ENCODE measurements at regions not wholly inside any gene's neighbourhood (a gene's known extent, or its start where the extent isn't known, plus 50 kb on each side); places are given as distances from the start of the nearest gene placed in this dataset.

- TF ChIP-seq CTCF (IDR thresholded peaks at IDR 0.05) (no peak), POLR2A (IDR thresholded peaks at IDR 0.05) (no peak)
These were observed 331.8 kb downstream of the C7orf25 start for GRCh38 chr7:42580061-42580460.
